C4-2B (cell line): ENCODE measurements at regions not wholly inside any gene's neighbourhood (a gene's known extent, or its start where the extent isn't known, plus 50 kb on each side); places are given as distances from the start of the nearest gene placed in this dataset.

ENCODE experiments used
- ZFX ChIP-seq: fragments of 450-650 bp; IDR thresholded peaks from 2 replicates; pipeline ENCODE4 v1.6.1; 2017
- TF ChIP-seq, protein P1 (sequence below): fragments of 450-650 bp; conservative IDR thresholded peaks from 2 replicates; pipeline ENCODE4 v1.5.1; 2017; ENCODE audit warnings: mild to moderate bottlenecking

GRCh38 chr5:25881318-25882036 lies 1156.9 kb downstream of the CDH9 start:
- TF ChIP-seq, protein P1, sequence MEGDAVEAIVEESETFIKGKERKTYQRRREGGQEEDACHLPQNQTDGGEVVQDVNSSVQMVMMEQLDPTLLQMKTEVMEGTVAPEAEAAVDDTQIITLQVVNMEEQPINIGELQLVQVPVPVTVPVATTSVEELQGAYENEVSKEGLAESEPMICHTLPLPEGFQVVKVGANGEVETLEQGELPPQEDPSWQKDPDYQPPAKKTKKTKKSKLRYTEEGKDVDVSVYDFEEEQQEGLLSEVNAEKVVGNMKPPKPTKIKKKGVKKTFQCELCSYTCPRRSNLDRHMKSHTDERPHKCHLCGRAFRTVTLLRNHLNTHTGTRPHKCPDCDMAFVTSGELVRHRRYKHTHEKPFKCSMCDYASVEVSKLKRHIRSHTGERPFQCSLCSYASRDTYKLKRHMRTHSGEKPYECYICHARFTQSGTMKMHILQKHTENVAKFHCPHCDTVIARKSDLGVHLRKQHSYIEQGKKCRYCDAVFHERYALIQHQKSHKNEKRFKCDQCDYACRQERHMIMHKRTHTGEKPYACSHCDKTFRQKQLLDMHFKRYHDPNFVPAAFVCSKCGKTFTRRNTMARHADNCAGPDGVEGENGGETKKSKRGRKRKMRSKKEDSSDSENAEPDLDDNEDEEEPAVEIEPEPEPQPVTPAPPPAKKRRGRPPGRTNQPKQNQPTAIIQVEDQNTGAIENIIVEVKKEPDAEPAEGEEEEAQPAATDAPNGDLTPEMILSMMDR = no peak
- no peak for TF ChIP-seq ZFX
